HCT116 (cell line): ENCODE measurements at regions not wholly inside any gene's neighbourhood (a gene's known extent, or its start where the extent isn't known, plus 50 kb on each side); places are given as distances from the start of the nearest gene placed in this dataset.

Source experiments
- ATAC-seq: fragments of 200-7000 bp; cut with Tn5 transposase; 2 replicates; pipeline ENCODE4 v1.9.1; 2020; ENCODE audit warnings: mild to moderate bottlenecking, moderate library complexity
- BruUV-seq: library from RNA; stranded (reverse); fragments of 400-500 nt; replicated peaks from 2 replicates; lab custom pipeline; 2021; lab: Mats Ljungman, UMichigan
- CTCF ChIA-PET: fragments of 300-600 bp; sonication (Branson Sonifier 250); formaldehyde crosslinking; loops from one replicate; lab custom pipeline; 2021; ENCODE audit warnings: antibody characterized with exemption; lab: Charles Lee
- POLR2A ChIA-PET: fragments of 300-600, 350-600 bp; sonication (Branson Sonifier 250); formaldehyde crosslinking; loops from one replicate; lab custom pipeline; 2021; ENCODE audit warnings: antibody characterized with exemption; lab: Charles Lee
- RAD21 ChIA-PET, 2 experiments: fragments of 300-600 bp; sonication (Branson Sonifier 250); formaldehyde crosslinking; loops; one replicate each; lab custom pipeline; 2023; ENCODE audit warnings: low total read pairs in 2 of 2; ENCODE audit not compliant: uncharacterized antibody in 2 of 2, unreplicated experiment in 2 of 2, low non-redundant PET in 1 of 2; lab: Charles Lee
- DNase-seq: peaks from one replicate; pipeline ENCODE4 v3.0.0-alpha.2; 2010; ENCODE audit warnings: low read depth, low spot score
- H2AFZ ChIP-seq: fragments of 200-600 bp; shearing (Covaris generic), sonication (generic); 2 replicates; pipeline ENCODE4 v1.6.1; 2017; ENCODE audit warnings: low read depth, mixed run types, mixed read lengths, antibody characterized with exemption, low read length; ENCODE audit not compliant: poor library complexity, severe bottlenecking
- H3K27ac ChIP-seq: 2 replicates; pipeline ENCODE4 v1.5.1; 2012; ENCODE audit warnings: low read depth, low read length
- H3K27me3 ChIP-seq: fragments of 200-600 bp; sonication (generic); 2 replicates; pipeline ENCODE4 v1.6.1; 2016; ENCODE audit warnings: mixed run types, low read length, mixed read lengths; ENCODE audit not compliant: insufficient read depth
- H3K36me3 ChIP-seq, 2 experiments: fragments of 200-500 bp in 1 of 2; fragments of 200-600 bp in 1 of 2; sonication (Bioruptor generic) in 1 of 2; sonication (generic) in 1 of 2; 2 replicates each; pipeline versions ENCODE4 v1.5.1 to v1.6.1; 2014 to 2016; ENCODE audit warnings: low read length in 2 of 2, inconsistent platforms in 1 of 2, mixed read lengths in 1 of 2, mixed run types in 1 of 2; ENCODE audit not compliant: insufficient read depth in 2 of 2, control insufficient read depth in 1 of 2
- H3K4me1 ChIP-seq, 2 experiments: fragments of 200-600 bp in 1 of 2; sonication (generic) in 1 of 2; 2 replicates each; pipeline versions ENCODE4 v1.5.1 to v1.6.1; 2012 to 2017; ENCODE audit warnings: low read length in 2 of 2, inconsistent platforms in 1 of 2, mild to moderate bottlenecking in 1 of 2, mixed read lengths in 1 of 2, mixed run types in 1 of 2, moderate library complexity in 1 of 2; ENCODE audit not compliant: insufficient read depth in 2 of 2, control insufficient read depth in 1 of 2
- H3K4me2 ChIP-seq: fragments of 200-600 bp; sonication (generic); 2 replicates; pipeline ENCODE4 v1.6.1; 2017; ENCODE audit warnings: mixed run types, low read length, mixed read lengths
- H3K4me3 ChIP-seq, 2 experiments: fragments of 200-600 bp in 1 of 2; sonication (generic) in 1 of 2; replicated peaks in 1 of 2; 2 replicates each; pipeline ENCODE4 v1.5.1; 2011 to 2016; ENCODE audit warnings: low read length in 2 of 2, control low read depth in 1 of 2, low read depth in 1 of 2, mild to moderate bottlenecking in 1 of 2, mixed read lengths in 1 of 2, mixed run types in 1 of 2
- H3K79me2 ChIP-seq: fragments of 200-600 bp; sonication (generic); 2 replicates; pipeline ENCODE4 v1.6.1; 2017; ENCODE audit warnings: mild to moderate bottlenecking, mixed run types, low read length, moderate library complexity, mixed read lengths; ENCODE audit not compliant: insufficient read depth
- H3K9ac ChIP-seq: fragments of 200-600 bp; sonication (generic); 2 replicates; pipeline ENCODE4 v1.6.1; 2016; ENCODE audit warnings: low read length, mixed read lengths
- H3K9me2 ChIP-seq: fragments of 200-600 bp; sonication (generic), shearing (Covaris generic); 2 replicates; pipeline ENCODE4 v1.6.1; 2017; ENCODE audit warnings: mixed run types, mild to moderate bottlenecking, moderate library complexity; ENCODE audit not compliant: insufficient read depth
- H3K9me3 ChIP-seq, 2 experiments: fragments of 200-500 bp in 1 of 2; fragments of 200-600 bp in 1 of 2; sonication (Bioruptor generic) in 1 of 2; sonication (generic) in 1 of 2; 2 replicates each; pipeline ENCODE4 v1.6.1; 2014 to 2017; ENCODE audit warnings: low read length in 2 of 2, mixed read lengths in 2 of 2, inconsistent platforms in 1 of 2, low read depth in 1 of 2, mild to moderate bottlenecking in 1 of 2, mixed run types in 1 of 2, moderate library complexity in 1 of 2; ENCODE audit not compliant: control insufficient read depth in 1 of 2, insufficient read depth in 1 of 2
- H4K20me1 ChIP-seq: fragments of 200-600 bp; sonication (generic), shearing (Covaris generic); 2 replicates; pipeline ENCODE4 v1.6.1; 2017; ENCODE audit warnings: mixed run types, mild to moderate bottlenecking, moderate library complexity; ENCODE audit not compliant: insufficient read depth
- CEBPB ChIP-seq: IDR thresholded peaks from 2 replicates; pipeline ENCODE4 v1.6.1; 2012; ENCODE audit warnings: low read depth
- EGR1 ChIP-seq: IDR thresholded peaks from 2 replicates; pipeline ENCODE4 v1.6.1; 2012; ENCODE audit warnings: low read depth
- EZH2phosphoT487 ChIP-seq: fragments of 200-600 bp; IDR thresholded peaks from 2 replicates; pipeline ENCODE4 v1.6.1; 2018; ENCODE audit warnings: antibody characterized with exemption, borderline replicate concordance
- JUND ChIP-seq: IDR thresholded peaks from 2 replicates; pipeline ENCODE4 v1.6.1; 2012
- POLR2A ChIP-seq: IDR thresholded peaks from 2 replicates; pipeline ENCODE4 v1.7.0; 2011; ENCODE audit warnings: borderline replicate concordance; ENCODE audit not compliant: insufficient read depth, insufficient read length; ENCODE audit errors: extremely low read depth
- RAD21 ChIP-seq: IDR thresholded peaks from 2 replicates; pipeline ENCODE4 v1.6.1; 2012; ENCODE audit warnings: low read depth, mild to moderate bottlenecking
- SRF ChIP-seq: IDR thresholded peaks from 2 replicates; pipeline ENCODE4 v1.6.1; 2012; ENCODE audit warnings: low read depth
- TCF7L2 ChIP-seq: IDR thresholded peaks from 2 replicates; pipeline ENCODE4 v1.7.0; 2011; ENCODE audit warnings: borderline replicate concordance, inconsistent platforms; ENCODE audit not compliant: insufficient read depth, insufficient read length; ENCODE audit errors: extremely low read depth
- YY1 ChIP-seq: IDR thresholded peaks from 2 replicates; pipeline ENCODE4 v1.6.1; 2011; ENCODE audit warnings: low read length, low read depth, moderate library complexity, mild to moderate bottlenecking; ENCODE audit not compliant: insufficient replicate concordance; ENCODE audit errors: extremely low read depth
- ZFX ChIP-seq: fragments of 450-650 bp; IDR thresholded peaks from 2 replicates; pipeline ENCODE4 v1.6.1; 2017
- intact Hi-C: fragments of 100-400 bp; cut with micrococcal nuclease; formaldehyde crosslinking; loops from 2 replicates; pipeline ENCODE4 v1.10.0; 2022
- TF ChIP-seq, protein P1 (sequence below), 3 experiments: fragments of 200-600 bp in 1 of 3; sonication (generic) in 1 of 3; IDR thresholded peaks in 2 of 3; conservative IDR thresholded peaks in 1 of 3; 2 replicates each; pipeline ENCODE4 v1.5.1; 2012 to 2017; ENCODE audit warnings: low read depth in 2 of 3, low read length in 2 of 3, antibody characterized with exemption in 1 of 3, borderline replicate concordance in 1 of 3, control low read depth in 1 of 3, mild to moderate bottlenecking in 1 of 3, mixed read lengths in 1 of 3, mixed run types in 1 of 3, moderate library complexity in 1 of 3; ENCODE audit not compliant: insufficient read depth in 1 of 3
- TF ChIP-seq, protein P2 (sequence below): IDR thresholded peaks from 2 replicates; pipeline ENCODE4 v1.6.1; 2012
- TF ChIP-seq, protein P3 (sequence below): IDR thresholded peaks from 2 replicates; pipeline ENCODE4 v1.6.1; 2012
- TF ChIP-seq, protein P4 (sequence below): IDR thresholded peaks from 2 replicates; pipeline ENCODE4 v1.6.1; 2012; ENCODE audit warnings: low read depth

DNA sequence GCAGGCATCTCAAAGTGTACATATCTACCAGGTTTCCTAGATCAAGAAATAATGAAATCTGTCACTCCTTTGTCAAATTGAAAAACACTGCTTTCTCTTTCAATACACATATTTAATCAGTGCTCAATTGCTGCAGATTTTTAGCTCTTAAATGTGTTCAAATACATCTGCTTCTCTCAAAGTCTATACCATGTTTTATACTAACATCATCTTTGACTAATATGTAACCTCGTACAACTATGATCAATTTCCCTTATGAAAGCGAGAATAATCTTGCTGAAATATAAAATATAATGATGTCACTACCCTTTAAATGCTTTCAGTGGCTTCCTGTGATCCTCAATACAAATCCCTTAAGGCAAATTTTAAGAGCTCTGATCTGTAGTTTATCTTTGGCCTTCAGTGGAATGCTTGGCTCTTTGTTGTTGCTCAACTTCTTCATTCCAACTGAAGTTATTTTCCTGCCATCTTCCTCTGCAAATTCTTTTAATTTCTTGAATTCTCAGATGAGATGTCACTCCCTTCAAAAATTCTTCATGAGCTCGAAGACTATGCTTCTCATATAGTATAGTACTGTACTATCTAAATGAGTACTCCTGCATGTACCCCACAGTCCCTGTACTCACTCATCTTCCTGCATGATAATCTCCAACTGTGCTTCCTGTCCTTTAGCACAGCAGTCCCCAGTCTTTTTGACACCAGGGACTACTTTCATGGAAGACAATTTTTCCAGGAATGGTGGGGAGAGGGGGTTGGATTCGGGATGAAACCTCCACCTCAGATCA is 545.1 kb upstream of the GJE1 start:
- no peaks in the 10 kb centered on the region for H3K4me1 ChIP-seq
- H3K79me2 ChIP-seq: no peaks in the 10 kb centered on the region
- no TSS peak for BruUV-seq
- no peak overlapping the region for H3K9ac ChIP-seq
- H3K27ac ChIP-seq: no peak overlapping the region
- no peak overlapping the region for H3K4me3 ChIP-seq
- CTCF ChIA-PET: no interaction called here
- intact Hi-C loops: no loop called here
- H3K9me3 ChIP-seq: no peaks in the 10 kb centered on the region
- H3K36me3 ChIP-seq: no peaks in the 10 kb centered on the region
- no peak overlapping the region for H3K4me2 ChIP-seq
- H3K27me3 ChIP-seq: no peaks in the 10 kb centered on the region
- no peak for DNase-seq
- no peaks in the 10 kb centered on the region for H4K20me1 ChIP-seq
- POLR2A ChIA-PET: no interaction called here
- no peak for ATAC-seq
- TF ChIP-seq TCF7L2 (no peak), CEBPB (no peak), JUND (no peak), ZFX (no peak), EGR1 (no peak), EZH2phosphoT487 (no peak), POLR2A (no peak), SRF (no peak), YY1 (no peak), RAD21 (no peak)
- TF ChIP-seq, protein P1, sequence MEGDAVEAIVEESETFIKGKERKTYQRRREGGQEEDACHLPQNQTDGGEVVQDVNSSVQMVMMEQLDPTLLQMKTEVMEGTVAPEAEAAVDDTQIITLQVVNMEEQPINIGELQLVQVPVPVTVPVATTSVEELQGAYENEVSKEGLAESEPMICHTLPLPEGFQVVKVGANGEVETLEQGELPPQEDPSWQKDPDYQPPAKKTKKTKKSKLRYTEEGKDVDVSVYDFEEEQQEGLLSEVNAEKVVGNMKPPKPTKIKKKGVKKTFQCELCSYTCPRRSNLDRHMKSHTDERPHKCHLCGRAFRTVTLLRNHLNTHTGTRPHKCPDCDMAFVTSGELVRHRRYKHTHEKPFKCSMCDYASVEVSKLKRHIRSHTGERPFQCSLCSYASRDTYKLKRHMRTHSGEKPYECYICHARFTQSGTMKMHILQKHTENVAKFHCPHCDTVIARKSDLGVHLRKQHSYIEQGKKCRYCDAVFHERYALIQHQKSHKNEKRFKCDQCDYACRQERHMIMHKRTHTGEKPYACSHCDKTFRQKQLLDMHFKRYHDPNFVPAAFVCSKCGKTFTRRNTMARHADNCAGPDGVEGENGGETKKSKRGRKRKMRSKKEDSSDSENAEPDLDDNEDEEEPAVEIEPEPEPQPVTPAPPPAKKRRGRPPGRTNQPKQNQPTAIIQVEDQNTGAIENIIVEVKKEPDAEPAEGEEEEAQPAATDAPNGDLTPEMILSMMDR (IDR thresholded peaks at IDR 0.05 in 2 of 3, conservative IDR thresholded peaks at IDR 0.05 in 1 of 3; ENCODE audit: borderline replicate concordance in 1 of 3, insufficient read depth in 1 of 3, low read depth in 2 of 3, low read length in 2 of 3): no peak
- TF ChIP-seq, protein P2, sequence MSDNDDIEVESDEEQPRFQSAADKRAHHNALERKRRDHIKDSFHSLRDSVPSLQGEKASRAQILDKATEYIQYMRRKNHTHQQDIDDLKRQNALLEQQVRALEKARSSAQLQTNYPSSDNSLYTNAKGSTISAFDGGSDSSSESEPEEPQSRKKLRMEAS: no peak
- TF ChIP-seq, protein P3, sequence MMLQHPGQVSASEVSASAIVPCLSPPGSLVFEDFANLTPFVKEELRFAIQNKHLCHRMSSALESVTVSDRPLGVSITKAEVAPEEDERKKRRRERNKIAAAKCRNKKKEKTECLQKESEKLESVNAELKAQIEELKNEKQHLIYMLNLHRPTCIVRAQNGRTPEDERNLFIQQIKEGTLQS: no peak
- TF ChIP-seq, protein P4, sequence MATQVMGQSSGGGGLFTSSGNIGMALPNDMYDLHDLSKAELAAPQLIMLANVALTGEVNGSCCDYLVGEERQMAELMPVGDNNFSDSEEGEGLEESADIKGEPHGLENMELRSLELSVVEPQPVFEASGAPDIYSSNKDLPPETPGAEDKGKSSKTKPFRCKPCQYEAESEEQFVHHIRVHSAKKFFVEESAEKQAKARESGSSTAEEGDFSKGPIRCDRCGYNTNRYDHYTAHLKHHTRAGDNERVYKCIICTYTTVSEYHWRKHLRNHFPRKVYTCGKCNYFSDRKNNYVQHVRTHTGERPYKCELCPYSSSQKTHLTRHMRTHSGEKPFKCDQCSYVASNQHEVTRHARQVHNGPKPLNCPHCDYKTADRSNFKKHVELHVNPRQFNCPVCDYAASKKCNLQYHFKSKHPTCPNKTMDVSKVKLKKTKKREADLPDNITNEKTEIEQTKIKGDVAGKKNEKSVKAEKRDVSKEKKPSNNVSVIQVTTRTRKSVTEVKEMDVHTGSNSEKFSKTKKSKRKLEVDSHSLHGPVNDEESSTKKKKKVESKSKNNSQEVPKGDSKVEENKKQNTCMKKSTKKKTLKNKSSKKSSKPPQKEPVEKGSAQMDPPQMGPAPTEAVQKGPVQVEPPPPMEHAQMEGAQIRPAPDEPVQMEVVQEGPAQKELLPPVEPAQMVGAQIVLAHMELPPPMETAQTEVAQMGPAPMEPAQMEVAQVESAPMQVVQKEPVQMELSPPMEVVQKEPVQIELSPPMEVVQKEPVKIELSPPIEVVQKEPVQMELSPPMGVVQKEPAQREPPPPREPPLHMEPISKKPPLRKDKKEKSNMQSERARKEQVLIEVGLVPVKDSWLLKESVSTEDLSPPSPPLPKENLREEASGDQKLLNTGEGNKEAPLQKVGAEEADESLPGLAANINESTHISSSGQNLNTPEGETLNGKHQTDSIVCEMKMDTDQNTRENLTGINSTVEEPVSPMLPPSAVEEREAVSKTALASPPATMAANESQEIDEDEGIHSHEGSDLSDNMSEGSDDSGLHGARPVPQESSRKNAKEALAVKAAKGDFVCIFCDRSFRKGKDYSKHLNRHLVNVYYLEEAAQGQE: no peak
- no peaks in the 10 kb centered on the region for H3K9me2 ChIP-seq
- H2AFZ ChIP-seq: no peak overlapping the region
- RAD21 ChIA-PET: no interaction called here
